ENCODE measurements at regions not wholly inside any gene's neighbourhood (a gene's known extent, or its start where the extent isn't known, plus 50 kb on each side); places are given as distances from the start of the nearest gene placed in this dataset.

DNA sequence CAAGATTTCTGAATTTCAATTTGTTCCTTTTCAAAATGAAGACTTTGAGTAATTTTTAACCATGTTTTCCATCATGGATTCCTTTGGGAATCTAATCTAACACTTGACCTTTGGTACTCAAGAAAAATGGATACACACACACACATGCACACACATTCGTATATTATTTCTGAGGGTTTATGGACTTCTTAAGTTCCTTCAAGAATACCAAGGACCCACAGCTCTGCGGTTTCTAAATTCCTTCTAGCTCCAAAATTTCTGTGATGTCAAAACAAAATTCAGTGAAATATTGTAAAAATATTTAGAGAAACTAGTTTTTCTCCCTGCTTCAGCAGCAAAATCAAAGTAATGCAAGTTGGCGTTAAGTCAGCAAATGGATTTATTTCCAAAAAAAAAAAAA, 98.3 kb upstream of the FAM13C start:
- TF ChIP-seq, protein P1, sequence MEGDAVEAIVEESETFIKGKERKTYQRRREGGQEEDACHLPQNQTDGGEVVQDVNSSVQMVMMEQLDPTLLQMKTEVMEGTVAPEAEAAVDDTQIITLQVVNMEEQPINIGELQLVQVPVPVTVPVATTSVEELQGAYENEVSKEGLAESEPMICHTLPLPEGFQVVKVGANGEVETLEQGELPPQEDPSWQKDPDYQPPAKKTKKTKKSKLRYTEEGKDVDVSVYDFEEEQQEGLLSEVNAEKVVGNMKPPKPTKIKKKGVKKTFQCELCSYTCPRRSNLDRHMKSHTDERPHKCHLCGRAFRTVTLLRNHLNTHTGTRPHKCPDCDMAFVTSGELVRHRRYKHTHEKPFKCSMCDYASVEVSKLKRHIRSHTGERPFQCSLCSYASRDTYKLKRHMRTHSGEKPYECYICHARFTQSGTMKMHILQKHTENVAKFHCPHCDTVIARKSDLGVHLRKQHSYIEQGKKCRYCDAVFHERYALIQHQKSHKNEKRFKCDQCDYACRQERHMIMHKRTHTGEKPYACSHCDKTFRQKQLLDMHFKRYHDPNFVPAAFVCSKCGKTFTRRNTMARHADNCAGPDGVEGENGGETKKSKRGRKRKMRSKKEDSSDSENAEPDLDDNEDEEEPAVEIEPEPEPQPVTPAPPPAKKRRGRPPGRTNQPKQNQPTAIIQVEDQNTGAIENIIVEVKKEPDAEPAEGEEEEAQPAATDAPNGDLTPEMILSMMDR (conservative IDR thresholded peaks at IDR 0.05) = no peak
- no peak overlapping the region for H3K27ac ChIP-seq

DNA sequence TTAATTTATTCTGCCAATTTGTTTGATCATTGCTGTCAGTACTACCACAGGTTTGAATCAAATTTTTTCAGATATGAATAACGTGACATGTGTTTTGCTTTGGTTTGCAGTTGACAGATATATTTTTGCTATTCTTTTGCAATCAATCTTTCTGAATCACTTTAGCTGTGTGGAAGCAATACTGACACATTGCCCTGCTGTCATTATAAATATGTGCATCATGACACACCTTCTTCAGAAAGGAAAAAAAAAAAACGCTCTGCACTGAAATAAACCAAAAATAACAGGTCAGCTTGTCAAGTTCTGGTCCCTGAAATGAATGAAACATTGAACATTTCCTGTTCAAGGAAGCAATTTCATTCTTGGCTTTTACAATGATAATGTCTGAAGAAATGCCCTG, 93.8 kb upstream of the FAM13C start:
- TF ChIP-seq, protein P1 (conservative IDR thresholded peaks at IDR 0.05) = no peak
- H3K27ac ChIP-seq = no peak overlapping the region

DNA sequence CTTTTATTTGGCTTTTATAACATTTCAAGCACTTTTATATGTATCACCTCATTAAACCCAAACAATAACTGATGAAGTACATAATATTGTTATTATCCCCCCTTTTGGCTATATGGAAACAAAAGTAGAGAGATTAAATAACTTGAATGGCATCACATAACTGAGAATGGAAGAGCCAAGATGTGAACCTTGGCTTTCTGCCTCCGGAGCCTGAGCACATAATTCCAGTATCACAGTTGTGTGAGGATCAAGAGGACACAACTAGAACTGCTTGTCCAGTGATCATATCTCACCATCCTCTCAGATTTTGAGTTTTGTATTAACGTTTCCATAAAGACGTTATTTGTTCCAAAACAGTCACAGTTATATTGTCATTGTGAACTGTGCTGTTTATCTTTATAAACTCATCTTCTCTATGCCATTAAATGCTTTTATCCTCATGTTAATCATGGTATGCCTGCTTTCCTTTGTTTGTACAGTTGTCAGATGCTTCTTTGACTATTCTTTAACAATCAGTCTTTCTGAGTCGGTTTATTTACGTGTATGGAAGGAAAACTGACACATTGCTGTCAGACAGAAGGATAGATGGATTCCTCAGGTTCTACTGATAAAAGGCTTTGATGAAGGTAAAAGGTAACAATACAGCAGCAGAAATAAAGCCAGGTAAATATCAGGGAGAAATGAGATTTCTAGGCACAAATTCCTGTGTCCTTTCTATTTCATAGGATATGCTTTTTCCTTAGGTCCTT, 92.0 kb upstream of the FAM13C start:
- TF ChIP-seq, protein P1 (conservative IDR thresholded peaks at IDR 0.05) = no peak
- peak overlapping the region; percentile 33 for H3K27ac ChIP-seq

DNA sequence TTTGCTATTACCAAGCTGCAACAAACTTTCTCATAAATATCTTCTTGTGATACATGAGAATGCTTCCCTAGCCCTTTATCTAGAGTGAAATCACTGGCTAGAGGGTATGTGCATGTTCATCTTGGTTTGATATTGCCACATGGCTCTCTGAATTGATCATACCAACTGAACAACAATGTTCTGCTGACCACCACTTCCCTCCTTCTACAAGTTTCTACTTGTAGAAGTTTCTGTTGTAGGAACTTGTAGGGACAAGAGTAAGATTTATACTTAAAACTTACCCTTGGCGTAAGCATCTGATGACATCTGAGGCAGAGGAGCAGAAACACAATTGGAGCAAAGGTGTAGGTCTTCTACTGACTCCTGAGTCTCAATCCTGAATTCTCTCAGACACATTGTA, 86.3 kb upstream of the FAM13C start:
- TF ChIP-seq, protein P1 (conservative IDR thresholded peaks at IDR 0.05) = no peak
- H3K27ac ChIP-seq = no peak overlapping the region

DNA sequence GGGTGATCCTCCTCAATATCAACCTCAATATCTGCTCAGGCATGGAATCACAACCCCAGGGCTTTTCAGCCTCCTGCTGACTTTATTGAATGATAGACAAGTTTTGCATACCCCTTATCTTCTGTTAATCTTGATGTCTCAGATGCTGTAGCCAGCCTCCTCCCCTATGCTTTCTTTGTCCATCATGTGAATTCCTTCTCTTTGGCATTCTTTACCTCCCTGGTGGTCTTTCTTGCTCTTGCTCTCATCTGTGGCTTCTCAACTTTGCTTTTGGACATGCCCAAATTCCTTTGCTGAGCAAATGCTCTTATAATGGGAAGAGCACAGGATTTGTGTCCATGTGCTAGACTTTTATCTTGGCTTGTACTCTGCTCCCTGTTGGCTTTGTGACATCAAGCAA, 73.4 kb upstream of the FAM13C start:
- H3K27ac ChIP-seq = no peak overlapping the region
- TF ChIP-seq, protein P1 (conservative IDR thresholded peaks at IDR 0.05) = no peak

DNA sequence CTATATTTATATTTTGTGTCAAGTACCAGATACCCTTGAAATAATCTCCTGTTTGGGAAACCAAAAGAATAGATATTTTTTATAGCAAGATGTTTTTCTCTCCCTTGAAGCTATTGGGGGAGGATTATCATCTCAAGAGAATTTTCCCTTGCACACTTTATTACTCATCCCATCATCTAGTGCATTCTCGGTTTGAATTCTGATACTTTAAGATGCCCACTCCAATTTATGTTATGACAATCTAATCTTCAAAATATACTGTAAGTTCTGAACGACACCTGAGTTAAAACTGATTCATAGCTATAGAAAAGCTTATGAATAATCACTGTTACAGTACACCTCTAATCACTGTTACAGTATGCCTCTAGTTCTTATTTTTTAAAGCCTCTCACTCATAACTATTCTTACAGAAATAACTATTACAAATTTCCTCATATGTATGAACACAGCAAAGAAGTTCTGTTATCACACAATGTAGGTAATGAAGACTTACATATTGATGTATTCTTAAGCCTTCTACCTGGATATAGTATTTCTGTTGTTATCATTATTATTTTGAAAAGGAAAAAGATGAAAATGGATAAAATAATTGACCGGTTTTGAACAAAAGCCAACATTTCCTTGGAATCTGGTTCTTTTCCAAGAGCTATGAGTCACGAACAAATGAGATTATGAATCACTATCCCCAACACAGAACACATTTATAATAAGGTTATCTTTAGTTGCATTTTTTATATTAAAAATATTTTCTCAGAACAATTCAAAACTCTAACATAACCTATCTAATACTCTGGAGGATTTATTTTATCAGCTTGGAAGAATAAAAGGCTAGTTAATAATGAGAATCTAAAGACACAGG, 72.3 kb upstream of the FAM13C start:
- no peak overlapping the region for H3K27ac ChIP-seq
- TF ChIP-seq, protein P1 (conservative IDR thresholded peaks at IDR 0.05) = no peak

DNA sequence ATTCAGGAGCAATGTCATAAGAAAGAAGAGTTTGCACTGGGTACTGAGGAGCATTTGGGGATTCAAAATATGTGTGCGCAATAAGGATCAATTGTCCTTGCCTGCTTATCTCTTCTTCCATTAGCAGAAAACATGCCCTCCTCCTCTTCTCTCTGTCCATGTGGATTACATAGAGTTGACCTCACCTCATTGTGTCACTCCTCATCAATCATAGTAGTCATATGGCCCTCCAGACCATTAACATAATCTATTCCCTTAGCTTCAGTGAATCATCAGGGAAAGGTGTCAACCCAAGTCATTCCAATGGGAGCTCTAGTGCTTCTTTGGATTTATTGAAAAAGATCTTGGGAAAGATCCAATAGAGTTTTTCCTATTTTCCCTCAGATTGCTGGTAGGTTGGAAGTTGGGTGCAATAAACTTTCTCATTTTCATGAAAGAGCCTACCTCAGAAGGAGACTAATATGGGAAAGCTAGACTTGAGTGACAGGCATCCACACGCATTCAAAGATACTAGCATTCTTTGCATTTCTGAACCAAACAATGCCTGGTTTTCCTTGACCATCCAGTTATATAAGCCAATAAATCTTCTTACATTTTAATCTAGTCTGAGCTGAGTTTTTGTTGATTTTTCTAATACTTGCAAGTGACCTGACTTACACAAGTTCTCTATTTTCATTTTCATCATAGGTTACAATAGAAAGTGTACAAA, 71.5 kb upstream of the FAM13C start:
- TF ChIP-seq, protein P1 (conservative IDR thresholded peaks at IDR 0.05) = no peak
- H3K27ac ChIP-seq = no peak overlapping the region

Data from VCaP (cell line).